Osteoblast (primary cell): ENCODE measurements at regions not wholly inside any gene's neighbourhood (a gene's known extent, or its start where the extent isn't known, plus 50 kb on each side); places are given as distances from the start of the nearest gene placed in this dataset.
A peak's percentile ranks its signal among the peaks of the same experiment; 100 is the strongest.

Source experiments
- DNase-seq: peaks from one replicate; pipeline ENCODE4 v3.0.0; 2011; ENCODE audit warnings: low spot score, mixed read lengths; ENCODE audit not compliant: insufficient read length; ENCODE audit errors: missing footprints
- H2AFZ ChIP-seq: 2 replicates; pipeline ENCODE4 v1.6.0; 2011; ENCODE audit warnings: mild to moderate bottlenecking, low read length
- H3K27ac ChIP-seq: 2 replicates; pipeline ENCODE4 v1.5.1; 2011; ENCODE audit warnings: mild to moderate bottlenecking, low read depth, low read length, moderate library complexity
- H3K27me3 ChIP-seq: 2 replicates; pipeline ENCODE4 v1.6.0; 2012; ENCODE audit warnings: mild to moderate bottlenecking, control low read depth, inconsistent platforms, low read length, moderate library complexity; ENCODE audit not compliant: insufficient read depth
- H3K36me3 ChIP-seq: 2 replicates; pipeline ENCODE4 v1.5.1; 2011; ENCODE audit warnings: mild to moderate bottlenecking, low read length, control low read depth, moderate library complexity; ENCODE audit not compliant: insufficient read depth
- H3K4me1 ChIP-seq: 2 replicates; pipeline ENCODE4 v1.5.1; 2011; ENCODE audit warnings: mild to moderate bottlenecking, low read length, control low read depth, moderate library complexity; ENCODE audit not compliant: insufficient read depth
- H3K4me2 ChIP-seq: 2 replicates; pipeline ENCODE4 v1.6.0; 2011; ENCODE audit warnings: mild to moderate bottlenecking, low read length; ENCODE audit not compliant: insufficient read depth
- H3K4me3 ChIP-seq: fragments of 200-600 bp; sonication (generic); 3 replicates; pipeline ENCODE4 v1.5.1; 2012; ENCODE audit warnings: mild to moderate bottlenecking, low read length, inconsistent platforms; ENCODE audit not compliant: insufficient read depth
- H3K79me2 ChIP-seq: 2 replicates; pipeline ENCODE4 v1.6.0; 2012; ENCODE audit warnings: mild to moderate bottlenecking, low read length, control low read depth, inconsistent platforms; ENCODE audit not compliant: insufficient read depth
- H3K9me3 ChIP-seq: 2 replicates; pipeline ENCODE4 v1.5.1; 2011; ENCODE audit warnings: low read depth, low read length, control low read depth
- H4K20me1 ChIP-seq: 2 replicates; pipeline ENCODE4 v1.6.0; 2012; ENCODE audit warnings: mild to moderate bottlenecking, low read length, control low read depth; ENCODE audit not compliant: insufficient read depth
- TF ChIP-seq, protein P1 (sequence below): IDR thresholded peaks from 2 replicates; pipeline ENCODE4 v1.5.1; 2011; ENCODE audit warnings: mild to moderate bottlenecking, low read depth, low read length, moderate library complexity; ENCODE audit errors: extremely low read depth

DNA sequence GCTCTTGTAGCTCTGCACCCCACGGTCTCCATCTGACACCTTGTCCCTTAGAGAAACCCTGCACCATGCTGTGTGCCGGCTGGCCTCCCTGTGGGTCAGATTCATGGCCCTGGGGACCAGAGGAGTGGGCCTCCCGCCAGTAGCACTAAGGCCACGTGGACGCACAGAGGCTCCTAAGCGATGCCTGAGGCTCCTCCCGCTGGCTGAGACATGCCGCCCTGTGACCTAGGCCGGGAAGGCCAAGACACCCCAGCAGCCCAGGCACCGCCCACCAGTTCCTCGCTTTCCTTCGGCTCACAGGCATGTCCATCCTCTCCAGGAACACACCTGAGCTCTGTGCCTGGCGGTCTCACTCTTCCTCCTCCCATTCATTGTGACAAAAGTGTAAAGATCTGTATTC, 311.0 kb downstream of the THBS2 start:
- H3K36me3 ChIP-seq = no peaks in the 10 kb centered on the region
- H3K4me2 ChIP-seq = no peak overlapping the region
- no peaks in the 10 kb centered on the region for H4K20me1 ChIP-seq
- no peaks in the 10 kb centered on the region for H3K79me2 ChIP-seq
- H3K27me3 ChIP-seq = peaks cover 25% of the 10 kb centered on the region
- no peak overlapping the region for H3K27ac ChIP-seq
- H3K9me3 ChIP-seq = no peaks in the 10 kb centered on the region
- peaks cover 33% of the 10 kb centered on the region for H3K4me1 ChIP-seq
- TF ChIP-seq, protein P1, sequence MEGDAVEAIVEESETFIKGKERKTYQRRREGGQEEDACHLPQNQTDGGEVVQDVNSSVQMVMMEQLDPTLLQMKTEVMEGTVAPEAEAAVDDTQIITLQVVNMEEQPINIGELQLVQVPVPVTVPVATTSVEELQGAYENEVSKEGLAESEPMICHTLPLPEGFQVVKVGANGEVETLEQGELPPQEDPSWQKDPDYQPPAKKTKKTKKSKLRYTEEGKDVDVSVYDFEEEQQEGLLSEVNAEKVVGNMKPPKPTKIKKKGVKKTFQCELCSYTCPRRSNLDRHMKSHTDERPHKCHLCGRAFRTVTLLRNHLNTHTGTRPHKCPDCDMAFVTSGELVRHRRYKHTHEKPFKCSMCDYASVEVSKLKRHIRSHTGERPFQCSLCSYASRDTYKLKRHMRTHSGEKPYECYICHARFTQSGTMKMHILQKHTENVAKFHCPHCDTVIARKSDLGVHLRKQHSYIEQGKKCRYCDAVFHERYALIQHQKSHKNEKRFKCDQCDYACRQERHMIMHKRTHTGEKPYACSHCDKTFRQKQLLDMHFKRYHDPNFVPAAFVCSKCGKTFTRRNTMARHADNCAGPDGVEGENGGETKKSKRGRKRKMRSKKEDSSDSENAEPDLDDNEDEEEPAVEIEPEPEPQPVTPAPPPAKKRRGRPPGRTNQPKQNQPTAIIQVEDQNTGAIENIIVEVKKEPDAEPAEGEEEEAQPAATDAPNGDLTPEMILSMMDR = no peak
- DNase-seq = no peak
- no peak overlapping the region for H3K4me3 ChIP-seq
- no peak overlapping the region for H2AFZ ChIP-seq

DNA sequence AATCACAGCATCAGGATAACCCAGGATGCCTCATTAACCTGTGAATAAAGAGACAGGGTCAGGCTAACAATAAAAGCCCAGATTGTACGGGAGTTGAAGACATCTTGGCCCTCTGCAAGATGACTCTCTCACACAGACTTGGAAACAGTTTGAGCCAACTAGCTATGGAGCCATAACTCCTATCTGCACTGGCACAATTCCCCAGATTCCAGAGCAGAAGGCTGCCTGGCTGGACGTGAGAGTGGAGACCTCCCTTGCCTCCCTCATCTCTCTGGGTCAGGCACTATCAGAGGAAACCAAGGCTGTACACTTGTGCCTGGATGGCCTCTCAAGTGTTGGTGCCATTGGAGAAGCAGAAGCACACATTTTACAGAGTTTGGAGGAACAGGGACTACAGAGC, 312.6 kb downstream of the THBS2 start:
- H3K27ac ChIP-seq = no peak overlapping the region
- H3K79me2 ChIP-seq = no peaks in the 10 kb centered on the region
- H3K27me3 ChIP-seq = peaks cover 19% of the 10 kb centered on the region
- peaks cover 45% of the 10 kb centered on the region for H3K4me1 ChIP-seq
- TF ChIP-seq, protein P1 = no peak
- H3K4me2 ChIP-seq = no peak overlapping the region
- DNase-seq = no peak
- H3K36me3 ChIP-seq = no peaks in the 10 kb centered on the region
- H3K9me3 ChIP-seq = no peaks in the 10 kb centered on the region
- H4K20me1 ChIP-seq = no peaks in the 10 kb centered on the region
- no peak overlapping the region for H3K4me3 ChIP-seq
- H2AFZ ChIP-seq = no peak overlapping the region

DNA sequence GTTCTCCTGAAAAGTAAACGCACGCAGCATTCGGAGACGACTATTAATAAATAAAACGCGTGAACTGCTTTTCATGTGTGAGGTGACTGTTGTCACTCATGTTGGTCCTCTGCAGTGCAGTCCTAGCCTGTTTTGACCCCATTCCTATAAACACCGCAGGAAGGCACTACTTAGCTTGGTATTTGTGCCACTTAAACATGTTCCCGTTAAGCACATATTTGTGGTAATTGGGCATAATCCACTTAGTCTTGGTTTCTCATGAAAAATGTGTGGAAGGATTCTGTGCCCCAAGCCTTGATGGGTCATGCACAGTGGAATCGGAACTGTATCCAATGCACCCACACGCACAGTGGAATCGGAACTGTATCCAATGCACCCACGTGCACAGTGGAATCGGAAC, 313.9 kb downstream of the THBS2 start:
- H2AFZ ChIP-seq = peak overlapping the region; percentile 6
- peaks cover 45% of the 10 kb centered on the region for H3K4me1 ChIP-seq
- H3K9me3 ChIP-seq = no peaks in the 10 kb centered on the region
- no peaks in the 10 kb centered on the region for H3K79me2 ChIP-seq
- H3K27ac ChIP-seq = no peak overlapping the region
- peaks cover 19% of the 10 kb centered on the region for H3K27me3 ChIP-seq
- DNase-seq = no peak
- TF ChIP-seq, protein P1 = no peak
- peak overlapping the region; percentile 59 for H3K4me2 ChIP-seq
- H3K36me3 ChIP-seq = no peaks in the 10 kb centered on the region
- H4K20me1 ChIP-seq = no peaks in the 10 kb centered on the region
- H3K4me3 ChIP-seq = peak overlapping the region; percentile 27

- Histone ChIP-seq H4K20me1 (no peaks in the 10 kb centered on the region), H3K4me2 (peak overlapping the region; percentile 59), H3K9me3 (no peaks in the 10 kb centered on the region), H3K4me3 (peak overlapping the region; percentile 25), H2AFZ (peak overlapping the region; percentile 47), H3K4me1 (peaks cover 45% of the 10 kb centered on the region), H3K27ac (no peak overlapping the region), H3K36me3 (no peaks in the 10 kb centered on the region), H3K79me2 (no peaks in the 10 kb centered on the region), H3K27me3 (peaks cover 19% of the 10 kb centered on the region)
- TF ChIP-seq, protein P1 = no peak
- DNase-seq = no peak
Observed at GRCh38 chr6:168939041-168939440, 314.6 kb downstream of the THBS2 start.
